CD4-positive, alpha-beta T cell treated with Interleukin-10 for 1 hour (primary cell): ENCODE measurements at regions not wholly inside any gene's neighbourhood (a gene's known extent, or its start where the extent isn't known, plus 50 kb on each side); places are given as distances from the start of the nearest gene placed in this dataset.
"Not testable (repeated sequence)": the region's sequence is repeated elsewhere in the genome, so short reads cannot be mapped to it uniquely, and the experiment has no call there.

Experiments used
- DNase-seq: peaks from one replicate; pipeline ENCODE4 v3.0.0-alpha.2; 2020

DNA sequence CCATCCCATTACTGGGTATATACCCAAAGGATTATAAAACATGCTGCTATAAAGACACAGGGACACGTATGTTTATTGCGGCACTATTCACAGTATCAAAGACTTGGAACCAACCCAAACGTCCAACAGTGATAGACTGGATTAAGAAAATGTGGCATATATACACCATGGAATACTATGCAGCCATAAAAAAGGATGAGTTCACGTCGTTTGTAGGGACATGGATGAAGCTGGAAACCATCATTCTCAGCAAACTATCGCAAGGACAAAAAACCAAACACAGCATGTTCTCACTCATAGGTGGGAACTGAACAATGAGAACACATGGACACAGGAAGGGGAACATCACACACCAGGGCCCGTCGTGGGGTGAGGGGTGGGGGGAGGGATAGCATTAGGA lies 106.1 kb downstream of the CHD1L start:
- not testable (repeated sequence) for DNase-seq

- DNase-seq = no peak
Observed at GRCh38 chr1:147349533-147349932, 107.0 kb downstream of the CHD1L start.

DNA sequence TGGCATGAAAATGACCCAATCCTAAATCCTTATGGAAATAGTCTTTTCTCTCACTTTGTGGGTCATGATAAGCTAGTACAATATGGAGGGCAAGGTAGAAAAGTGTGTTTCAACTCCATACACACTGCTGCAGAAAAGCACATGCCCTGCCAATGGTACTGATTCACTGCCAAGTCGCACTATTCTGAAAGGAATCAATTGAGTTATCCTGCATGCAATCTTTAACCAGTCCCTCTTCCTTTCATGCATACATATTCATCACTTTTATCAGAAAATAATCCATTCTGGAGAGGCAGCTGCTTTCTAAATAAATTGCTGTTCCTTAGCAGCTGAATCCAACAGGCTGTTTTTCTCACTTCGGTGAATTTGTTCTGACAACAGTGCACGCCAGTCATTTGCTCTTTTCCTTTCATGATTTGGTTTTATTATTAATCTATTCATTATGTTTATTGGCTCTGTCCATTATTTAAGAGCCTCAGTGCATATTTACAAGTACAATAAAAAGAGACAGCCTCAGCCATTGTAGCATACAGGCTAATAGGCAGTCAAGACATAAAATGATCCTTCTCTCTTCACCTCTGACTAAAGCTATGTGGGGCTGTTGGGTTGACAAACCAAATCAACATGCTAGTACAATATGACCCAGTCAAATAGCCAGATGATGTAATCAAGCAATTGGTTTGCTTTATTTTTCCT lies 108.8 kb downstream of the CHD1L start:
- no peak for DNase-seq

- DNase-seq = no peak
Observed at GRCh38 chr1:147377263-147378246, 135.1 kb downstream of the CHD1L start.

GRCh38 chr1:147379889-147380288 lies 137.4 kb downstream of the CHD1L start:
- no peak for DNase-seq

DNA sequence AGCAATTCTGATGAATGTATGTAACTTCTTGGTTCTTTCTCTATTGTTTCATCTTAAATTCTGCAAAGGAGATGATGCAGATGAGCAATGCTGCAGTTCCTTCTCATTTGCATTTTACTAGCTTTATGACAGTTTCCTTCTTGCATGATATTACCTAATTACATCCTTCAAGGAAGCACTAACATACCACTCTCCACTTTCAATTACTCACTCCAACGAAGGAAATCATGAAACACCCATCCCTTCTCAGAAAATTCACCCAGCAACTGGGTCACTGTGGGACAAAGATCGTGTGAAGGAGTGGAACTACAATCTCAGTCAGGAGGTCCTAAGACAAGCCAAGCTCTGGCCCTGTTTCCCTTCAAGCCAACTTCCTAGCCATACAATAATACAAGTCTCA lies 142.3 kb downstream of the CHD1L start:
- DNase-seq = no peak

- no peak for DNase-seq
Observed at GRCh38 chr1:147388969-147389368, 146.5 kb downstream of the CHD1L start.

DNA sequence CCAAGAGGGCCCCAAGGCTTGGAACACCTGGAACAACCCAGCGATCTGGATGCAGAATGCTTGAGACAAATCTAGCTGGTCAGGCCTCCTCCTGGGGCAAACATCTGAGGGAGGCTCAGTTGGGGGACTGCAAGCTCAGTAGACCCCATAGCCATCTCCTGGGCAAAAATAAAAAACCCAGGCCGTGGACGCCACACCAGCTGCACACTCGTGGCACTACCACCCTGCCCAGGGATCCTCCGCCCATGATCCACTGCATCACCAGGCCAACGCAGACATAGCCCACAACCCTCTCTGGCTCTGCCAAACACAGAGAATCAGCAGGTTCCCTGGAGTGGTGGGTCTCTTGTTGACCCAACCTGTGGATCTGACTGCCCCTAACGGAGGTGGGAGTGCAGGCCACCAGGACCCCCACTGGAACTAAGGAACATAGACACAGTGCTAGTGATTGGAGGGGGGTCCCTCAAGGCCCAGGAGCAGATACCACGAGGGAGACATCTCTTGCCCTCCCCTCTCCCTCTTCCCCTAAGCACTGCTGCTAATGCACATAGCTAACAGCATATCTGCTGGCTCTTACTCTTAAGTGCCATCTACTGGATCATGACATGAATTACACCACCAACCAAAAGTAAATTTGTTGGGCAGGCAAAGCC lies 147.2 kb downstream of the CHD1L start:
- DNase-seq = peak; percentile 32

- DNase-seq = no peak
Observed at GRCh38 chr1:147390185-147390542, 147.7 kb downstream of the CHD1L start.

DNA sequence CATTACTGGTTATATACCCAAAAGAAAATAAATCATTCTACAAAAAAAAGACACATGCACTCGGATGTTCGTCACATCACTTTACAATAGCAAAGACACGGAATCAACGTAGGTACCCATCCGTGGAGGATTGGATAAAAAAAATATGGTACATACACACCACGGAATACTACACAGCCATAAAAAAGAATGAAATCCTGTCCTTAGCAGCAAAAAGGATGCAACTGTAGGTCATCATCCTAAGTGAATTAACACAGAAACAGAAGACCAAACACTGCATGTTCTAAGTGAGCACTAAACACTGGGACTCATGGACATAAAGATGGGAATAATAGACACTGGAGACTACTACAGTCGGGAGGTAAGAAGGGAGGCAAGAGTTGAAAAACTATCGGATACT lies 148.6 kb downstream of the CHD1L start:
- no peak for DNase-seq

DNA sequence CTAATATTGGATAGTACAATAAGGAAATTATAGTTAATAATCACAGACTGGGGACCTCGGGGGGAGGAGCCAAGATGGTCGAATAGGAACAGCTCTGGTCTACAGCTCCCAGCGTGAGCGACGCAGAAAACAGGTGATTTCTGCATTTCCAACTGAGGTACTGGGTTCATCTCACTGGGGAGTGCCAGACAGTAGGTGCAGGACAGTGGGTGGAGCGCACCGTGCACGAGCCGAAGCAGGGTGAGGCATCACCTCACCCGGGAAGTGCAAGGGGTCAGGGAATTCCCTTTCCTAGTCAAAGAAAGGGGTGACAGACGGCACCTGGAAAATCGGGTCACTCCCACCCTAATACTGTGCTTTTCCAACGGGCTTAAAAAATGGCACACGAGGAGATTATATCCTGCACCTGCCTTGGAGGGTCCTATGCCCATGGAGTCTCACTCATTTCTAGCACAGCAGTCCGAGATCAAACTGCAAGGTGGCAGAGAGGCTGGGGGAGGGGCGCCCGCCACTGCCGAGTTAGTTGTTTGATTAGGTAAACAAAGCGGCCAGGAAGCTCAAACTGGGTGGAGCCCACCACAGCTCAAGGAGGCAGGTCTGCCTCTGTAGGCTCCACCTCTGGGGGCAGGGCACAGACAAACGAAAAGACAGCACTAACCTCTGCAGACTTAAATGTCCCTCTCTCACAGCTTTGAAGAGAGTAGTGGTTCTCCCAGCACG lies 138.8 kb upstream of the BCL9 start:
- not testable (repeated sequence) for DNase-seq

DNA sequence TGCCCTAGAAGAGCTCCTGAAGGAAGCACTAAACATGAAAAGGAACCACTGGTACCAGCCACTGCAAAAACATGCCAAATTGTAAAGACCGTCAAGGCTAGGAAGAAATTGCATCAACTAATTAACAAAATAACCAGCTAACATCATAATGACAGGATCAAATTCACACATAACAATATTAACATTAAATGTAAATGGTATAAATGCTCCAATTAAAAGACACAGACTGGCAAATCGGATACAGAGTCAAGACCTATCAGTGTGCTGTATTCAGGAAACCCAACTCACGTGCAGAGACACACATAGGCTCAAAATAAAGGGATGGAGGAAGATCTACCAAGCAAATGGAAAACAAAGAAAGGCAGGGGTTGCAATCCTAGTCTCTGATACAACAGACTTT lies 137.0 kb upstream of the BCL9 start:
- DNase-seq = not testable (repeated sequence)

DNA sequence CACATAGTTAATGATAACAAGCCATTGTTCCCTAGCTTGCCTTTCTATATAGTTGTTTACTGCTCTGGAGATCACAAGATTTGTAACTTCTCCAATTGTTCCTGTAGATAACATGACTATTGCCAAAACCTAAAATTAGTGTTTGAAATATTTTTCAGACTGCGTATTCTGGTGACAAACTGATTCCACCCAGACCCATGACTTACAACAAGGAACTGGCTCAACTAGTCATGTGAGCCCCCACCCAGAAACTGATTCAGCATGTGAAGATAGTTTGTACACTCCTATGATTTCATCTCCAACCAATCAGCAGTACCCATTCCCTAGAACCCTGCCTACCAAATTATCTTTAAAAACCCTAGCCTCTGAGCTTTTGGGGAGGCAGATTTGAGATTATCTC lies 131.4 kb upstream of the BCL9 start:
- DNase-seq = no peak

- DNase-seq = no peak
Observed at GRCh38 chr1:147413110-147413605, 128.1 kb upstream of the BCL9 start.

DNA sequence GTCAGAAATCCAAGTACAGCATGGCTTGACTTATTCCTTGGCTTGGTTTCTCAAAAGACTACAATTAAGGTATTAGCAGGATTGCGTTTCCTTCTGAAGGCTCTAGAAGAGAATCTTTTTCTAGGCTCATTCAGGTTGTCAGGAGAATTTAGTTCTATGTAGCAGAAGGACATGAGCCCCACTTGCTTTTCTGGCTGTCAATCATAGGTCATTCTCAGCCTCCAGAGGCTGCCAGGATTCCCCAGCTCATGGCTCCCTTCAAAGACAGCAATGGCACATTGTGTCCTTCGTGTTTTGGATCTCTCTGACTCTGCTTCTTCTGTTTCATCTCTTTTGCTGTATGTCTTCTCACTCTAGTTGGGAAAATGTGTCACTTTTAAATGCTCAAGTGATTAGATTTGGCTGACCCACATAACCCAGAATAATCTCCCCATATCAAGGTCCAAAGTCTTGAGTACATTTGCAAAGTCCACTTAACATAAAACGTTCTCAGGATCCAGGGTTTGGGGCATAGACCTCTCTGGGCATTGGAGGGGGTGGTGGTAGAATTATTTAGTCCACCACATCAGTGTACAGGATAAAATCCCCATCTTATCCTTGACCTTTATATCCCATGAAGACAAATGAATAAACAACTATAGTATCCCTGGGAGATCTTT lies 126.7 kb upstream of the BCL9 start:
- DNase-seq = no peak

GRCh38 chr1:147417024-147417423 lies 124.3 kb upstream of the BCL9 start:
- no peak for DNase-seq

DNA sequence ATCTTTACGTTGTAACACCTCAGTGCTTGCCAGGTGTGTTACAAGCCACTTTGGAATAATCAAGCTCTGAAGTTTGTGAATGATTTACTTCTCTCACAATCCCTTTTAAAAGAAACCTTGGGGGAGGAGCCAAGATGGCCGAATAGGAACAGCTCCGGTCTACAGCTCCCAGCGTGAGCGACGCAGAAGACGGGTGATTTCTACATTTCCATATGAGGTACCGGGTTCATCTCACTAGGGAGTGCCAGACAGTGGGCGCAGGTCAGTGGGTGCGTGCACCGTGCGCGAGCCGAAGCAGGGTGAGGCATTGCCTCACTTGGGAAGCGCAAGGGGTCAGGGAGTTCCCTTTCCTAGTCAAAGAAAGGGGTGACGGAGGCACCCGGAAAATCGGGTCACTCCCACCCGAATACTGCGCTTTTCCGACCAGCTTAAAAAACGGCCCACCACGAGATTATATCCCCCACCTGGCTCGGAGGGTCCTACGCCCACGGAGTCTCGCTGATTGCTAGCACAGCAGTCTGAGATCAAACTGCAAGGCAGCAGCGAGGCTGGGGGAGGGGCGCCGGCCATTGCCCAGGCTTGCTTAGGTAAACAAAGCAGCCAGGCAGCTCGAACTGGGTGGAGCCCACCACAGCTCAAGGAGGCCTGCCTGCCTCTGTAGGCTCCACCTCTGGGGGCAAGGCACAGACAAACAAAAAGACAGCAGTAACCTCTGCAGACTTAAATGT lies 118.0 kb upstream of the BCL9 start:
- not testable (repeated sequence) for DNase-seq

GRCh38 chr1:147434921-147435320 lies 106.4 kb upstream of the BCL9 start:
- DNase-seq = no peak

GRCh38 chr1:147444381-147444780 lies 96.9 kb upstream of the BCL9 start:
- DNase-seq = no peak

GRCh38 chr1:147451628-147452027 lies 89.7 kb upstream of the BCL9 start:
- no peak for DNase-seq

- no peak for DNase-seq
Observed at GRCh38 chr1:147452809-147453208, 88.5 kb upstream of the BCL9 start.

DNA sequence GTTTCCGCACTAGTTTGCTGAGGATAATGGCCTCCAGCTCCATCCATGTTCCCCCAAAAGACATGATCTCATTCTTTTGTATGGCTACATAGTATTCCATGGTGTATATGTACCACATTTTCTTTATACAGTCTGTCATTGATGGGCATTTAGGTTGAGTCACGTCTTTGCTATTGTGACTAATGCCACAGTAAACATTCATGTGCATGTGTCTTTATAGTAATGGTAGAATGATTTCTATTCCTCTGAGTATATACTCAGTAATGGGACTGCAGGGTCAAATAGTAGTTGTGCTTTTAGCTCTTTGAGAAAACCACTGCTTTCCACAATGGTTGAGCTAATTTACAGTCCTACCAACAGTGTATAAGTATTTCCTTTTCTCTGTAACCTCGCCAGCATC lies 78.3 kb upstream of the BCL9 start:
- DNase-seq = no peak
